H1 (cell line): ENCODE measurements at regions not wholly inside any gene's neighbourhood (a gene's known extent, or its start where the extent isn't known, plus 50 kb on each side); places are given as distances from the start of the nearest gene placed in this dataset.

Source experiments
- CTCF ChIA-PET: fragments of 300-600 bp; sonication (Branson Sonifier 250); formaldehyde crosslinking; loops from one replicate; lab custom pipeline; 2021; ENCODE audit not compliant: partially characterized antibody; lab: Charles Lee
- POLR2A ChIA-PET: fragments of 300-600 bp; sonication (Branson Sonifier 250); formaldehyde crosslinking; loops from one replicate; lab custom pipeline; 2021; ENCODE audit warnings: inconsistent platforms; ENCODE audit not compliant: partially characterized antibody; lab: Charles Lee
- DNase-seq, 2 experiments: peaks; one replicate each; pipeline versions ENCODE4 v3.0.0 to v3.0.0-alpha.2; 2010 to 2022; ENCODE audit warnings: low spot score in 2 of 2, low read depth in 1 of 2, mixed read lengths in 1 of 2
- FAIRE-seq: peaks from 2 replicates; lab custom pipeline; 2011; peaks lifted over from hg19 to GRCh38; lab: Jason Lieb, UNC
- H2AFZ ChIP-seq: 2 replicates; pipeline ENCODE4 v1.8.1; 2012; ENCODE audit warnings: low read length, inconsistent platforms
- H2AK5ac ChIP-seq: 2 replicates; pipeline ENCODE4 v1.6.1; 2013; ENCODE audit warnings: low read depth, low read length
- H2BK120ac ChIP-seq: replicated peaks from 2 replicates; pipeline ENCODE3; 2013; ENCODE audit warnings: low read depth, low read length, inconsistent platforms
- H2BK12ac ChIP-seq: 2 replicates; pipeline ENCODE4 v1.6.1; 2013; ENCODE audit warnings: low read depth, low read length
- H2BK15ac ChIP-seq: 2 replicates; pipeline ENCODE4 v1.6.1; 2013; ENCODE audit warnings: low read length
- H2BK20ac ChIP-seq: 2 replicates; pipeline ENCODE4 v1.6.1; 2013; ENCODE audit warnings: low read length
- H2BK5ac ChIP-seq: 2 replicates; pipeline ENCODE4 v1.6.1; 2013; ENCODE audit warnings: low read depth, low read length
- H3K14ac ChIP-seq: 2 replicates; pipeline ENCODE4 v1.6.1; 2013; ENCODE audit warnings: inconsistent platforms; ENCODE audit not compliant: insufficient read length
- H3K18ac ChIP-seq: 2 replicates; pipeline ENCODE4 v1.6.1; 2013; ENCODE audit warnings: low read length; ENCODE audit errors: extremely low read depth
- H3K23ac ChIP-seq: 2 replicates; pipeline ENCODE4 v1.6.1; 2013; ENCODE audit warnings: inconsistent platforms; ENCODE audit not compliant: insufficient read length
- H3K23me2 ChIP-seq: 2 replicates; pipeline ENCODE4 v1.6.1; 2013; ENCODE audit warnings: low read depth, low read length
- H3K27ac ChIP-seq: 2 replicates; pipeline ENCODE4 v1.6.1; 2011; ENCODE audit warnings: low read depth, low read length, inconsistent platforms
- H3K27me3 ChIP-seq, 4 experiments: replicated peaks in 1 of 4; 1 replicate in 1 of 4; 2 replicates in 3 of 4; pipeline versions ENCODE4 v1.6.1 to v1.8.1; 2011 to 2013; ENCODE audit warnings: low read length in 3 of 4, mild to moderate bottlenecking in 3 of 4, inconsistent platforms in 2 of 4, mixed read lengths in 2 of 4, moderate library complexity in 1 of 4; ENCODE audit not compliant: control insufficient read depth in 3 of 4, insufficient read depth in 3 of 4; ENCODE audit errors: extremely low read depth in 1 of 4
- H3K36me3 ChIP-seq, 4 experiments: 2 replicates each; pipeline versions ENCODE4 v1.6.1 to v1.8.1; 2011 to 2013; ENCODE audit warnings: mild to moderate bottlenecking in 4 of 4, low read length in 3 of 4, moderate library complexity in 2 of 4, control low read depth in 1 of 4, inconsistent platforms in 1 of 4; ENCODE audit not compliant: insufficient read depth in 4 of 4, control insufficient read depth in 2 of 4
- H3K4ac ChIP-seq: replicated peaks from 2 replicates; pipeline ENCODE3; 2013; ENCODE audit warnings: low read length, low read depth, mixed read lengths, inconsistent platforms; ENCODE audit not compliant: insufficient read length
- H3K4me1 ChIP-seq, 4 experiments: replicated peaks in 1 of 4; 1 replicate in 1 of 4; 2 replicates in 3 of 4; pipeline versions ENCODE4 v1.6.1 to v1.8.1; 2011 to 2013; ENCODE audit warnings: low read length in 3 of 4, inconsistent platforms in 2 of 4, mixed read lengths in 1 of 4; ENCODE audit not compliant: insufficient read depth in 4 of 4, control insufficient read depth in 3 of 4
- H3K4me2 ChIP-seq, 2 experiments: 2 replicates each; pipeline versions ENCODE4 v1.6.1 to v1.8.1; 2011 to 2013; ENCODE audit warnings: low read depth in 2 of 2, low read length in 2 of 2, control low read depth in 1 of 2, inconsistent platforms in 1 of 2, mild to moderate bottlenecking in 1 of 2; ENCODE audit not compliant: insufficient read depth in 1 of 2
- H3K4me3 ChIP-seq, 4 experiments: fragments of 200-600, 300-600 bp in 1 of 4; sonication (generic), shearing (Covaris generic), sonication (Bioruptor Twin) in 1 of 4; 2 replicates each; pipeline versions ENCODE4 v1.5.1 to v1.8.1; 2011 to 2016; ENCODE audit warnings: low read length in 4 of 4, low read depth in 3 of 4, control low read depth in 2 of 4, inconsistent platforms in 2 of 4, mild to moderate bottlenecking in 2 of 4, mixed read lengths in 1 of 4, moderate library complexity in 1 of 4; ENCODE audit not compliant: insufficient read depth in 2 of 4; ENCODE audit errors: extremely low read depth in 1 of 4
- H3K56ac ChIP-seq: replicated peaks from 2 replicates; pipeline ENCODE3; 2013; ENCODE audit warnings: low read depth, mild to moderate bottlenecking, mixed read lengths, low read length, inconsistent platforms; ENCODE audit not compliant: insufficient read length
- H3K79me1 ChIP-seq: 2 replicates; pipeline ENCODE4 v1.6.1; 2013; ENCODE audit warnings: low read depth, low read length, control low read depth
- H3K79me2 ChIP-seq, 2 experiments: 2 replicates each; pipeline versions ENCODE4 v1.6.1 to v1.8.1; 2012 to 2013; ENCODE audit warnings: low read length in 2 of 2, mild to moderate bottlenecking in 2 of 2, inconsistent platforms in 1 of 2; ENCODE audit not compliant: insufficient read depth in 2 of 2, control insufficient read depth in 1 of 2
- H3K9ac ChIP-seq, 4 experiments: replicated peaks in 1 of 4; 1 replicate in 1 of 4; 2 replicates in 3 of 4; pipeline versions ENCODE4 v1.6.1 to v1.8.1; 2011 to 2013; ENCODE audit warnings: low read depth in 3 of 4, low read length in 3 of 4, control low read depth in 2 of 4, mild to moderate bottlenecking in 2 of 4, moderate library complexity in 2 of 4, inconsistent platforms in 1 of 4; ENCODE audit errors: extremely low read depth in 1 of 4
- H3K9me3 ChIP-seq, 2 experiments: 2 replicates each; pipeline versions ENCODE4 v1.6.1 to v1.8.1; 2012 to 2013; ENCODE audit warnings: mild to moderate bottlenecking in 2 of 2, moderate library complexity in 2 of 2, control low read depth in 1 of 2, inconsistent platforms in 1 of 2, low read depth in 1 of 2, low read length in 1 of 2, mixed read lengths in 1 of 2; ENCODE audit not compliant: insufficient read depth in 2 of 2
- H4K20me1 ChIP-seq, 2 experiments: replicated peaks in 1 of 2; 2 replicates each; pipeline versions ENCODE3 to v1.8.1; 2011 to 2013; ENCODE audit warnings: inconsistent platforms in 2 of 2, low read length in 2 of 2, mild to moderate bottlenecking in 1 of 2; ENCODE audit not compliant: insufficient read depth in 2 of 2, control insufficient read depth in 1 of 2
- H4K5ac ChIP-seq: 2 replicates; pipeline ENCODE4 v1.6.1; 2013; ENCODE audit warnings: low read length, low read depth, mixed read lengths, inconsistent platforms; ENCODE audit not compliant: insufficient read length
- H4K8ac ChIP-seq: 2 replicates; pipeline ENCODE4 v1.8.0; 2013; ENCODE audit warnings: mild to moderate bottlenecking, moderate library complexity, low read length, inconsistent platforms; ENCODE audit not compliant: insufficient read depth; ENCODE audit errors: extremely low read depth
- H4K91ac ChIP-seq: replicated peaks from 2 replicates; pipeline ENCODE3; 2013; ENCODE audit warnings: low read length, mixed read lengths, inconsistent platforms; ENCODE audit not compliant: insufficient read length
- BRCA1 ChIP-seq: IDR thresholded peaks from 2 replicates; pipeline ENCODE4 v1.6.1; 2012; ENCODE audit warnings: low read depth, low read length, improper control_type of control experiment
- CBX5 ChIP-seq: fragments of 300-800, 300-1000 bp; sonication (generic); IDR thresholded peaks from 2 replicates; pipeline ENCODE4 v1.7.1; 2016; ENCODE audit warnings: antibody characterized with exemption, low read length, low read depth
- CHD1 ChIP-seq: IDR thresholded peaks from 2 replicates; pipeline ENCODE4 v1.6.1; 2012; ENCODE audit warnings: low read depth, low read length, improper control_type of control experiment
- EGR1 ChIP-seq: IDR thresholded peaks from 2 replicates; pipeline ENCODE4 v1.6.1; 2011; ENCODE audit warnings: low read depth, low read length, borderline replicate concordance
- KDM4A ChIP-seq: IDR thresholded peaks from one replicate; pipeline ENCODE4 v1.7.1; 2012; ENCODE audit warnings: low read depth, mild to moderate bottlenecking, moderate library complexity, low read length, inconsistent platforms; ENCODE audit not compliant: severe bottlenecking
- RBBP5 ChIP-seq: IDR thresholded peaks from 2 replicates; pipeline ENCODE4 v1.7.1; 2012; ENCODE audit warnings: low read depth, mild to moderate bottlenecking, inconsistent platforms, low read length, moderate library complexity, borderline replicate concordance
- RFX5 ChIP-seq: IDR thresholded peaks from 2 replicates; pipeline ENCODE4 v1.6.1; 2011; ENCODE audit warnings: low read depth, low read length, improper control_type of control experiment, borderline replicate concordance
- SP1 ChIP-seq: IDR thresholded peaks from 2 replicates; pipeline ENCODE4 v1.6.1; 2011; ENCODE audit warnings: low read depth, low read length
- SP4 ChIP-seq: IDR thresholded peaks from 2 replicates; pipeline ENCODE4 v1.6.1; 2012; ENCODE audit warnings: low read length, inconsistent platforms
- TAF1 ChIP-seq: IDR thresholded peaks from 2 replicates; pipeline ENCODE4 v1.6.1; 2011; ENCODE audit warnings: mild to moderate bottlenecking, low read depth, low read length
- TEAD4 ChIP-seq: IDR thresholded peaks from 2 replicates; pipeline ENCODE4 v1.6.1; 2012; ENCODE audit warnings: low read depth, low read length, inconsistent platforms, mixed read lengths
- YY1 ChIP-seq: IDR thresholded peaks from 2 replicates; pipeline ENCODE4 v1.6.1; 2011; ENCODE audit warnings: low read depth, mild to moderate bottlenecking, low read length
- WGBS, 2 experiments: shearing (Covaris generic) in 1 of 2; methylation state at CpG; one replicate each; pipeline versions ENCODE4 v1.1.6 to v1.1.7; 2013 to 2015; ENCODE audit warnings: low lambda C conversion rate in 2 of 2, mixed read lengths in 2 of 2, inconsistent platforms in 1 of 2, low coverage in 1 of 2, missing lambda C conversion rate in 1 of 2; ENCODE audit not compliant: insufficient replicate concordance in 2 of 2, insufficient coverage in 1 of 2, insufficient read length in 1 of 2; ENCODE audit errors: extremely low coverage in 1 of 2, missing lambda C conversion rate in 1 of 2; 5-methylcytosine and 5-hydroxymethylcytosine counted together

DNA sequence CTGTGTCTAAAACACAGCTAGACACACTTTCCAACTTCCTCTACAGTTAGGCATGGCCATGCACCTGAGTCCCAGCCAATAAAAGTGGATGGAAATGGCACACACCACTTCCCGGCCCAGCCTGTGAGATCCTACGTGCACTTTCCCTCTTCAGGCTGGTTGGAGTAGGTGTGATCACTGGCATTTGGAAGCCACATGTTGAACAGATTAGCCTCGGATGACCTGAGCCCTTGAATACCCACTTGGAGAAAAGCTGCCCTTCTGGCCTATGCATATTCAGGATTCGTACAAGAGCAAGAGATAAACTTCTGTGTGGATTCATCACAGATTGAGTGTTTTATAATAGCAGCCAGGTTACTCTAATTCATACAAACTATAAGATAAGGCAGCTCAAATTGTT, 359.0 kb upstream of the SLC30A5 start:
- ChIA-PET CTCF (interaction anchor here (0.7 to 1.3 kb wide), 3 partner anchors 10 to 1077 kb away, joined by 3 to 5 read pairs (median 3); no protein-coding TSS in a partner anchor), POLR2A (no interaction called here)
- no peaks in the 10 kb centered on the region for H3K36me3 ChIP-seq

More for the DNA sequence above, 359.0 kb upstream of the SLC30A5 start:
- Histone ChIP-seq H3K23me2 (no peaks in the 10 kb centered on the region), H3K23ac (no peak overlapping the region), H2BK120ac (no peak overlapping the region), H4K8ac (no peak overlapping the region), H3K4me2 (no peak overlapping the region), H3K27me3 (peaks cover 0 to 1% (median 0%) of the 10 kb centered on the region in 4 experiments; a peak in 1 of 7 replicates), H3K9me3 (no peaks in the 10 kb centered on the region), H2BK20ac (no peak overlapping the region), H3K14ac (no peak overlapping the region), H2BK5ac (no peak overlapping the region), H3K79me2 (no peaks in the 10 kb centered on the region), H4K91ac (no peak overlapping the region), H3K4me3 (no peak overlapping the region), H3K79me1 (no peaks in the 10 kb centered on the region), H4K20me1 (no peaks in the 10 kb centered on the region), H3K4me1 (peaks cover 0 to 3% (median 0%) of the 10 kb centered on the region in 4 experiments; a peak in 1 of 7 replicates), H4K5ac (no peak overlapping the region), H2BK15ac (no peak overlapping the region), H2AFZ (no peak overlapping the region), H3K4ac (no peak overlapping the region), H3K27ac (no peak overlapping the region), H2BK12ac (no peak overlapping the region), H2AK5ac (no peak overlapping the region), H3K56ac (no peak overlapping the region), H3K9ac (no peak overlapping the region), H3K18ac (no peak overlapping the region)
- WGBS, 2 experiments, result 82% methylated on average over 4 of the region's 4 CpGs; no CpG with 5 or more reads in 1 of the 2 experiments
- TF ChIP-seq CBX5 (no peak), RBBP5 (no peak), CHD1 (no peak), RFX5 (no peak), TAF1 (no peak), SP4 (no peak), EGR1 (no peak), TEAD4 (no peak), SP1 (no peak), YY1 (no peak), KDM4A (no peak), BRCA1 (no peak)
- FAIRE-seq, result no peak
- no peak for DNase-seq
